RCC 7860 (cell line): ENCODE measurements at regions not wholly inside any gene's neighbourhood (a gene's known extent, or its start where the extent isn't known, plus 50 kb on each side); places are given as distances from the start of the nearest gene placed in this dataset.
"Not testable (repeated sequence)": the region's sequence is repeated elsewhere in the genome, so short reads cannot be mapped to it uniquely, and the experiment has no call there.

Source experiments
- DNase-seq: peaks from one replicate; pipeline ENCODE4 v3.0.0-alpha.2; 2015; ENCODE audit warnings: low spot score
- FAIRE-seq: peaks from 2 replicates; lab custom pipeline; 2012; peaks lifted over from hg19 to GRCh38; lab: Jason Lieb, UNC

GRCh38 chr2:138364554-138365162, 136.9 kb upstream of the SPOPL start:
- no peak for DNase-seq
- no peak for FAIRE-seq

GRCh38 chr2:138365581-138365980, 136.0 kb upstream of the SPOPL start:
- DNase-seq (no peak), FAIRE-seq (no peak)

- no peak for FAIRE-seq
- DNase-seq, result no peak
These were observed 131.7 kb upstream of the SPOPL start for GRCh38 chr2:138369856-138370255.

GRCh38 chr2:138373993-138374408, 127.6 kb upstream of the SPOPL start:
- peak; percentile 77 for FAIRE-seq

GRCh38 chr2:138381373-138381772, 120.2 kb upstream of the SPOPL start:
- DNase-seq (no peak), FAIRE-seq (no peak)

More at GRCh38 chr2:138373993-138374408, 127.6 kb upstream of the SPOPL start:
- peak; percentile 58 for DNase-seq

GRCh38 chr2:138382672-138383071, 118.9 kb upstream of the SPOPL start:
- DNase-seq, result no peak
- no peak for FAIRE-seq

- DNase-seq, FAIRE-seq: not testable (repeated sequence)
These were observed 115.4 kb upstream of the SPOPL start for GRCh38 chr2:138386191-138386590.

GRCh38 chr2:138389063-138389462, 112.5 kb upstream of the SPOPL start:
- FAIRE-seq, result no peak
- no peak for DNase-seq

- no peak for DNase-seq
- no peak for FAIRE-seq
These were observed 111.1 kb upstream of the SPOPL start for GRCh38 chr2:138390316-138390945.

- FAIRE-seq (no peak), DNase-seq (no peak)
These were observed 109.6 kb upstream of the SPOPL start for GRCh38 chr2:138391946-138392345.

GRCh38 chr2:138395565-138396306, 105.8 kb upstream of the SPOPL start:
- DNase-seq (peak; percentile 71), FAIRE-seq (peak; percentile 80)

- DNase-seq (no peak), FAIRE-seq (no peak)
These were observed 104.7 kb upstream of the SPOPL start for GRCh38 chr2:138396843-138397242.

GRCh38 chr2:138403431-138403927, 98.1 kb upstream of the SPOPL start:
- DNase-seq (no peak), FAIRE-seq (no peak)

GRCh38 chr2:138414014-138414413, 87.6 kb upstream of the SPOPL start:
- no peak for FAIRE-seq
- DNase-seq, result no peak

GRCh38 chr2:138415985-138416384, 85.6 kb upstream of the SPOPL start:
- no peak for DNase-seq
- FAIRE-seq, result no peak

- FAIRE-seq (no peak), DNase-seq (no peak)
These were observed 83.1 kb upstream of the SPOPL start for GRCh38 chr2:138418453-138418852.

GRCh38 chr2:138421315-138421970, 80.1 kb upstream of the SPOPL start:
- FAIRE-seq (peak; percentile 80), DNase-seq (peak; percentile 65)

GRCh38 chr2:138421971-138422335, 79.6 kb upstream of the SPOPL start:
- peak; percentile 57 for FAIRE-seq
- DNase-seq, result peak; percentile 73

GRCh38 chr2:138423198-138423597, 78.4 kb upstream of the SPOPL start:
- no peak for FAIRE-seq
- DNase-seq, result no peak

GRCh38 chr2:138423745-138424144, 77.8 kb upstream of the SPOPL start:
- DNase-seq (no peak), FAIRE-seq (no peak)

- no peak for DNase-seq
- FAIRE-seq, result no peak
These were observed 77.0 kb upstream of the SPOPL start for GRCh38 chr2:138424436-138425140.
